DND-41 (cell line): ENCODE measurements at regions not wholly inside any gene's neighbourhood (a gene's known extent, or its start where the extent isn't known, plus 50 kb on each side); places are given as distances from the start of the nearest gene placed in this dataset.

ENCODE experiments used
- ATAC-seq: fragments of 200-7000 bp; cut with Tn5 transposase; 3 replicates; pipeline ENCODE4 v1.9.1; 2021; ENCODE audit warnings: low read depth; ENCODE audit not compliant: insufficient read depth
- DNase-seq: peaks from one replicate; pipeline ENCODE4 v3.0.0-alpha.2; 2020
- H2AFZ ChIP-seq: 2 replicates; pipeline ENCODE4 v1.6.0; 2012; ENCODE audit warnings: low read depth, low read length
- H3K27ac ChIP-seq: 2 replicates; pipeline ENCODE4 v1.5.1; 2012; ENCODE audit warnings: low read length, inconsistent platforms
- H3K27me3 ChIP-seq: fragments of 200-600 bp; sonication (generic); 2 replicates; pipeline ENCODE4 v1.6.0; 2012; ENCODE audit warnings: low read length, mild to moderate bottlenecking, inconsistent platforms; ENCODE audit not compliant: insufficient read depth, poor library complexity
- H3K36me3 ChIP-seq: 2 replicates; pipeline ENCODE4 v1.5.1; 2012; ENCODE audit warnings: low read length, inconsistent platforms; ENCODE audit not compliant: insufficient read depth
- H3K4me1 ChIP-seq: 2 replicates; pipeline ENCODE4 v1.5.1; 2012; ENCODE audit warnings: mild to moderate bottlenecking, low read length; ENCODE audit not compliant: insufficient read depth
- H3K4me2 ChIP-seq: 2 replicates; pipeline ENCODE4 v1.6.0; 2012; ENCODE audit warnings: mild to moderate bottlenecking, moderate library complexity, low read length, inconsistent platforms; ENCODE audit not compliant: insufficient read depth
- H3K4me3 ChIP-seq, 2 experiments: fragments of 200-600 bp in 1 of 2; shearing (Covaris generic) in 1 of 2; 2 replicates each; pipeline ENCODE4 v1.5.1; 2012 to 2016; ENCODE audit warnings: inconsistent platforms in 2 of 2, low read length in 2 of 2, mild to moderate bottlenecking in 2 of 2, low read depth in 1 of 2, moderate library complexity in 1 of 2
- H3K79me2 ChIP-seq: 2 replicates; pipeline ENCODE4 v1.6.0; 2012; ENCODE audit warnings: low read length, inconsistent platforms; ENCODE audit not compliant: insufficient read depth
- H3K9ac ChIP-seq: 2 replicates; pipeline ENCODE4 v1.6.0; 2012; ENCODE audit warnings: low read depth, mild to moderate bottlenecking, inconsistent platforms, low read length, moderate library complexity
- H3K9me3 ChIP-seq: 2 replicates; pipeline ENCODE4 v1.5.1; 2012; ENCODE audit warnings: low read length, moderate library complexity, mild to moderate bottlenecking, inconsistent platforms; ENCODE audit not compliant: insufficient read depth, severe bottlenecking
- H4K20me1 ChIP-seq: 2 replicates; pipeline ENCODE4 v1.6.0; 2012; ENCODE audit warnings: low read length; ENCODE audit not compliant: insufficient read depth
- EZH2 ChIP-seq: IDR thresholded peaks from 3 replicates; pipeline ENCODE4 v1.6.1; 2012; ENCODE audit warnings: borderline replicate concordance, low read depth, mild to moderate bottlenecking, moderate library complexity, low read length, inconsistent platforms; ENCODE audit not compliant: severe bottlenecking
- TF ChIP-seq, protein P1 (sequence below): IDR thresholded peaks from 2 replicates; pipeline ENCODE4 v1.5.1; 2012; ENCODE audit warnings: borderline replicate concordance, low read length, moderate library complexity, mild to moderate bottlenecking; ENCODE audit not compliant: poor library complexity, severe bottlenecking; ENCODE audit errors: extremely low read depth

DNA sequence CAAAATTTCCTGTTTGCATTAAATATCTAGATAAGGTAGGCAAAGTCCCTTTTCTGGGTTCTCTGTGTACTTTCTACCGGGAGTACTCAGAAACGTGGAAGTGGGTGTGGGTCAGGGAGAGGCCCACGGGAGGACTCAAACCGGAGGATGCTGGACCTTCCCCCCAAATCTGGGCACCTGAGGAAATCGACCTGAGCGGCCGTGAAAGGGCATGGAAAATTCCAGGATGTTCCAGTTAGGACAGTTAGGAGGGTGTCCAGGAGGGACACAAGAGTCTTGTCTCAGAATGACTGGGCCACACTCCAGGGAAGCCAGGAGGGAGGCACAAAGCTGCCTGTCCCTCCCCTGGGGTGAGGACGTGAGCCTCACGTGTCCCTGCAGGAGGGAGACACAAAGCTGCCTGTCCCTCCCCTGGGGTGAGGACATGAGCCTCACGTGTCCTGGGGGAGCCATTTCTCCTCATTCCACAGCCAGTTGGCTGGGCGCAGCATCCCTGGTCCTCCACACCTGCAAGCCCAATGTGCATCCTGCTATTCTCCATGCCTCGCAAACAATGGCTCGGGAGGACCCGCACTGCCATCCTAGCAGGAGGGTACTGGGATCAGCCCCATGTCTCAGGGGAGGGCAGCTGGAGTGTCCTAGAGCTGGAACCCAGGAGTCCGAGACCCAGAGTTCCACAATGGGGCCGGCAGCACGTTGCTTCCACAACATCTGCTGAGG lies 190.5 kb upstream of the PPP2R2D start:
- Histone ChIP-seq H2AFZ (no peak overlapping the region), H3K27me3 (no peaks in the 10 kb centered on the region), H3K4me2 (no peak overlapping the region), H3K9ac (no peak overlapping the region), H4K20me1 (no peaks in the 10 kb centered on the region), H3K4me1 (no peaks in the 10 kb centered on the region), H3K4me3 (no peak overlapping the region), H3K79me2 (no peaks in the 10 kb centered on the region), H3K9me3 (no peaks in the 10 kb centered on the region), H3K36me3 (no peaks in the 10 kb centered on the region), H3K27ac (no peak overlapping the region)
- TF ChIP-seq, protein P1, sequence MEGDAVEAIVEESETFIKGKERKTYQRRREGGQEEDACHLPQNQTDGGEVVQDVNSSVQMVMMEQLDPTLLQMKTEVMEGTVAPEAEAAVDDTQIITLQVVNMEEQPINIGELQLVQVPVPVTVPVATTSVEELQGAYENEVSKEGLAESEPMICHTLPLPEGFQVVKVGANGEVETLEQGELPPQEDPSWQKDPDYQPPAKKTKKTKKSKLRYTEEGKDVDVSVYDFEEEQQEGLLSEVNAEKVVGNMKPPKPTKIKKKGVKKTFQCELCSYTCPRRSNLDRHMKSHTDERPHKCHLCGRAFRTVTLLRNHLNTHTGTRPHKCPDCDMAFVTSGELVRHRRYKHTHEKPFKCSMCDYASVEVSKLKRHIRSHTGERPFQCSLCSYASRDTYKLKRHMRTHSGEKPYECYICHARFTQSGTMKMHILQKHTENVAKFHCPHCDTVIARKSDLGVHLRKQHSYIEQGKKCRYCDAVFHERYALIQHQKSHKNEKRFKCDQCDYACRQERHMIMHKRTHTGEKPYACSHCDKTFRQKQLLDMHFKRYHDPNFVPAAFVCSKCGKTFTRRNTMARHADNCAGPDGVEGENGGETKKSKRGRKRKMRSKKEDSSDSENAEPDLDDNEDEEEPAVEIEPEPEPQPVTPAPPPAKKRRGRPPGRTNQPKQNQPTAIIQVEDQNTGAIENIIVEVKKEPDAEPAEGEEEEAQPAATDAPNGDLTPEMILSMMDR, result no peak
- TF ChIP-seq EZH2, result no peak
- ATAC-seq (no peak), DNase-seq (no peak)

DNA sequence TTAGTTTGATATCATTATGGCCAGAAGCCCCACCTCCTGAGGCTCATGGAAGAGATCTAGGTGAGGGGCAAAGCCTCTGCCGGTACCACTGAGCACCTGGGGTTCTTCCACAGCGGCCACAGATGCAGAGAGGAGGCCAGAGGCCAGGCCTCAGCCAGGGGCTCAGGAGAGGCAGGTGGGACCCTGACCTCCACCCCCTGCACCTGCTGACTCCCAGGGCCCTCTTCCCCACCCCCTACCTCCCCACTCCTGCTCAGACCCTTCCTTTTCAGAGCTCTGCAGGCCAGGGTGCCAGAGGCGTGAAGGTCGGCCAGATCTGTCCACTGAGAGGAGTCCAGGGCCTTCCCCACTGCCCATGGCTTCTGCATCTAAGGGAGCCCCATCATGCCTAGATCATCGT lies 178.7 kb upstream of the PPP2R2D start:
- Histone ChIP-seq H3K4me1 (no peaks in the 10 kb centered on the region), H3K36me3 (no peaks in the 10 kb centered on the region), H3K4me3 (no peak overlapping the region), H3K79me2 (no peaks in the 10 kb centered on the region), H3K27ac (no peak overlapping the region), H4K20me1 (no peaks in the 10 kb centered on the region), H3K27me3 (no peaks in the 10 kb centered on the region), H2AFZ (no peak overlapping the region), H3K4me2 (no peak overlapping the region), H3K9ac (no peak overlapping the region), H3K9me3 (no peaks in the 10 kb centered on the region)
- TF ChIP-seq EZH2, result no peak
- TF ChIP-seq, protein P1, result no peak
- ATAC-seq (no peak), DNase-seq (no peak)

DNA sequence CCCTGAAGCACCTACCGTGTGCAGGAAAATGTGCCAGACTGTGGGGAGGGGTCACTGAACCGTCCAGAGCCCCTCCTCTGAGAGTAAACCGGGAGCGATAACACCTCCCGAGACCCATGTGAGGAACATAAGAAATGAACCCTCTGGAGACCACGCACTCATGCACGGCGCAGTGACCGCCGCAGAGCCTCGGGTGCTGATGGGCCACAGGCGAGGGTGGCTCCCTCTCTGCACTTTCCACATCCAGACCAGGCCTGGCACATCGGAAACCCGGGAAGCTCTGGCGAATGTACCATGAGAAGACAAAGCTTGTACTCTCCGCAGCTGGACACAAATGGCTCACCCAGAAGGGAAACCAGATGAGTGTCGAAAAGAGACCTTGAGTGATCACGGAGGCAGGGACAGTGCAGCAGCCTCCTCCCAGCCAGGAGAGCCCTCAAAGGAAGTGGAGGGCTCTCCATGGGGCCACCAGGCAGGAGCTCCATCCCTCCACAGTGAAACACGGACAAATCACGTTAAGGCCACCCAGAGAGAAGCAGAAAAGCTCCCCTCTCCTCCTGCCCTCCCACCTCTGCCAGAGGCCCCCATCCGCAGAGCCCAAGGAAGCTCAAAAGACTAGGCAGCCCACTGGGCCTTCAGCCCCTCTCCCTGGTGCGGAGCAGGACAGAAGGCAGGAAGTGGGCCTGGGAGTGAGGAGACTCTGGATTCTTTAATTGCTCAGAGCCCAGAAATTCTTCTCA lies 178.1 kb upstream of the PPP2R2D start:
- no peaks in the 10 kb centered on the region for H4K20me1 ChIP-seq
- DNase-seq (no peak), ATAC-seq (no peak)
- no peak overlapping the region for H3K4me2 ChIP-seq
- H3K9ac ChIP-seq, result no peak overlapping the region
- no peak overlapping the region for H2AFZ ChIP-seq
- no peaks in the 10 kb centered on the region for H3K27me3 ChIP-seq
- no peaks in the 10 kb centered on the region for H3K4me1 ChIP-seq
- no peaks in the 10 kb centered on the region for H3K79me2 ChIP-seq
- H3K4me3 ChIP-seq, result no peak overlapping the region
- no peak overlapping the region for H3K27ac ChIP-seq
- H3K9me3 ChIP-seq, result no peaks in the 10 kb centered on the region
- TF ChIP-seq EZH2, result no peak
- TF ChIP-seq, protein P1, result no peak
- H3K36me3 ChIP-seq, result no peaks in the 10 kb centered on the region
